ENCODE measurements at regions not wholly inside any gene's neighbourhood (a gene's known extent, or its start where the extent isn't known, plus 50 kb on each side); places are given as distances from the start of the nearest gene placed in this dataset.
A peak's percentile ranks its signal among the peaks of the same experiment; 100 is the strongest.

DNA sequence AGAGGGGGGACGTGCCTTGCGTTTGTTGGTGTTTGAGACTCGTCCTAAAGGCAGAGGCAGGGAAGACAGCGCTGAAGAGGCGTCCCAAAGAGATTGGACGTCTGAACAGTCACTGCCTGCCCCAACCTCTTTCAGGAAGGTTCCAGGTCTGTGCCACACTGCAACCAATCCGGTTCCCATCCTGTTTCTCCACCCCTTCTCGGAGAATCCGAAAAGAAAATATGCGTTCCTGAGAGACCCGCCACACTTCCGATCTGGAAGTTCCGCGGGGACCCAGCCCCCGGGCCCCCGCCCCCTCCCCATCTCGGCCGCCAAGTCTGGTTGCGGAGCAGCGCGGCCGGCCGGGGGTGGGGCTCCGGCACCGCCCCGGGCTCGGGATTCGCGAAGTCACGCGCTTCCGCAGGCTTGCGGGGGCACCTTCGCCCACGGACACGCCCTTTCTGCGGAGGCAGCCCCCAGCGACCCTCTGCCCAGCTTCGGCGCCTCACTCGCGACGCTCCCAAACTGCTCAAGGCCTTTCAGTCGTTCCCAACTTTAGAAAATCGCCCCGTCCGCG is 124.5 kb upstream of the DPYD start:
- no peaks in the 10 kb centered on the region for H3K9me2 ChIP-seq (ENCODE audit: insufficient read depth, low read length)
- H2AFZ ChIP-seq (ENCODE audit: low read depth, low read length) = no peak overlapping the region
- H4K20me1 ChIP-seq (ENCODE audit: insufficient read depth) = no peaks in the 10 kb centered on the region
- H3K27me3 ChIP-seq (ENCODE audit: insufficient read depth, low read depth, low read length) = peaks cover 12% of the 10 kb centered on the region
- peak overlapping the region; percentile 72 for H3K4me3 ChIP-seq (ENCODE audit: low read length)
- no peaks in the 10 kb centered on the region for H3F3A ChIP-seq (ENCODE audit: insufficient read depth, low read length, poor library complexity, severe bottlenecking)
- H3K79me2 ChIP-seq (replicated peaks; ENCODE audit: insufficient read depth, low read length) = peaks cover 48% of the 10 kb centered on the region
- TF ChIP-seq TAF1 (IDR thresholded peaks at IDR 0.05; ENCODE audit: low read depth) = no peak
- peak; percentile 13 for TF ChIP-seq POLR2AphosphoS5 (IDR thresholded peaks at IDR 0.05)
- no peaks in the 10 kb centered on the region for H3K36me3 ChIP-seq (ENCODE audit: insufficient read depth, low read length)
- H3K9me3 ChIP-seq (ENCODE audit: low read length) = no peaks in the 10 kb centered on the region
- peak overlapping the region; percentile 80 for H3K4me2 ChIP-seq (ENCODE audit: low read length)
- peak overlapping the region; percentile 25 for H3K27ac ChIP-seq (ENCODE audit: low read length)
- H3K9ac ChIP-seq (ENCODE audit: low read length) = peak overlapping the region; percentile 77

DNA sequence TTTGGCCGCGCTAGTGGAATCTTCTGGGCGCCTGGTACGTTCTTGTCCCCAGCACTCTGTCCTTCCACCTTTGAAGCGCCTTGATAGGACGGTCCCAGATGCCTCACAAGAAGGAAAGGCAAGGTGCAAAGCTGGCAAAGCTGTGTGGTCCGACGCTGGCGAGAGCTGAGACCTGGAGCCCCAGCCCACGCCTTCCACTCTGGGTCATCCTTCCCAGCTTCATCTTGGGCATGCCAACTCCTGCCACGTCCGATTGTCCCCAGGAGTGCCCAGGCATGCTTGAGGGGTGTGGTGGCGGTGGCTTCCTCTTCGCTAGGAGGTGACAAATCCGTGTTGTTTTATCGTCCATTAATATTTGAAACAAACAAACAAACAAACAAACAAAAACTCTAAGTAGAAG is 123.9 kb upstream of the DPYD start:
- no peak overlapping the region for H3K27ac ChIP-seq (ENCODE audit: low read length)
- no peaks in the 10 kb centered on the region for H3F3A ChIP-seq (ENCODE audit: insufficient read depth, low read length, poor library complexity, severe bottlenecking)
- H3K4me3 ChIP-seq (ENCODE audit: low read length) = peak overlapping the region; percentile 72
- peaks cover 48% of the 10 kb centered on the region for H3K79me2 ChIP-seq (replicated peaks; ENCODE audit: insufficient read depth, low read length)
- H2AFZ ChIP-seq (ENCODE audit: low read depth, low read length) = no peak overlapping the region
- peak overlapping the region; percentile 80 for H3K4me2 ChIP-seq (ENCODE audit: low read length)
- no peaks in the 10 kb centered on the region for H3K9me2 ChIP-seq (ENCODE audit: insufficient read depth, low read length)
- TF ChIP-seq, protein P1, sequence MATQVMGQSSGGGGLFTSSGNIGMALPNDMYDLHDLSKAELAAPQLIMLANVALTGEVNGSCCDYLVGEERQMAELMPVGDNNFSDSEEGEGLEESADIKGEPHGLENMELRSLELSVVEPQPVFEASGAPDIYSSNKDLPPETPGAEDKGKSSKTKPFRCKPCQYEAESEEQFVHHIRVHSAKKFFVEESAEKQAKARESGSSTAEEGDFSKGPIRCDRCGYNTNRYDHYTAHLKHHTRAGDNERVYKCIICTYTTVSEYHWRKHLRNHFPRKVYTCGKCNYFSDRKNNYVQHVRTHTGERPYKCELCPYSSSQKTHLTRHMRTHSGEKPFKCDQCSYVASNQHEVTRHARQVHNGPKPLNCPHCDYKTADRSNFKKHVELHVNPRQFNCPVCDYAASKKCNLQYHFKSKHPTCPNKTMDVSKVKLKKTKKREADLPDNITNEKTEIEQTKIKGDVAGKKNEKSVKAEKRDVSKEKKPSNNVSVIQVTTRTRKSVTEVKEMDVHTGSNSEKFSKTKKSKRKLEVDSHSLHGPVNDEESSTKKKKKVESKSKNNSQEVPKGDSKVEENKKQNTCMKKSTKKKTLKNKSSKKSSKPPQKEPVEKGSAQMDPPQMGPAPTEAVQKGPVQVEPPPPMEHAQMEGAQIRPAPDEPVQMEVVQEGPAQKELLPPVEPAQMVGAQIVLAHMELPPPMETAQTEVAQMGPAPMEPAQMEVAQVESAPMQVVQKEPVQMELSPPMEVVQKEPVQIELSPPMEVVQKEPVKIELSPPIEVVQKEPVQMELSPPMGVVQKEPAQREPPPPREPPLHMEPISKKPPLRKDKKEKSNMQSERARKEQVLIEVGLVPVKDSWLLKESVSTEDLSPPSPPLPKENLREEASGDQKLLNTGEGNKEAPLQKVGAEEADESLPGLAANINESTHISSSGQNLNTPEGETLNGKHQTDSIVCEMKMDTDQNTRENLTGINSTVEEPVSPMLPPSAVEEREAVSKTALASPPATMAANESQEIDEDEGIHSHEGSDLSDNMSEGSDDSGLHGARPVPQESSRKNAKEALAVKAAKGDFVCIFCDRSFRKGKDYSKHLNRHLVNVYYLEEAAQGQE (IDR thresholded peaks at IDR 0.05; ENCODE audit: borderline replicate concordance) = no peak
- TF ChIP-seq EP300 (conservative IDR thresholded peaks at IDR 0.05; ENCODE audit: poor library complexity, severe bottlenecking) = no peak
- TF ChIP-seq POLR2AphosphoS5 (IDR thresholded peaks at IDR 0.05) = no peak
- TF ChIP-seq MXI1 (conservative IDR thresholded peaks at IDR 0.05; ENCODE audit: poor library complexity, severe bottlenecking) = no peak
- TF ChIP-seq SMC3 (conservative IDR thresholded peaks at IDR 0.05; ENCODE audit: poor library complexity) = no peak
- TF ChIP-seq RAD21 (conservative IDR thresholded peaks at IDR 0.05) = no peak
- no peak for TF ChIP-seq TAF1 (IDR thresholded peaks at IDR 0.05; ENCODE audit: low read depth)
- H4K20me1 ChIP-seq (ENCODE audit: insufficient read depth) = no peaks in the 10 kb centered on the region
- no peaks in the 10 kb centered on the region for H3K9me3 ChIP-seq (ENCODE audit: low read length)
- no peaks in the 10 kb centered on the region for H3K36me3 ChIP-seq (ENCODE audit: insufficient read depth, low read length)
- H3K27me3 ChIP-seq (ENCODE audit: insufficient read depth, low read depth, low read length) = peaks cover 12% of the 10 kb centered on the region
- H3K9ac ChIP-seq (ENCODE audit: low read length) = peak overlapping the region; percentile 77

DNA sequence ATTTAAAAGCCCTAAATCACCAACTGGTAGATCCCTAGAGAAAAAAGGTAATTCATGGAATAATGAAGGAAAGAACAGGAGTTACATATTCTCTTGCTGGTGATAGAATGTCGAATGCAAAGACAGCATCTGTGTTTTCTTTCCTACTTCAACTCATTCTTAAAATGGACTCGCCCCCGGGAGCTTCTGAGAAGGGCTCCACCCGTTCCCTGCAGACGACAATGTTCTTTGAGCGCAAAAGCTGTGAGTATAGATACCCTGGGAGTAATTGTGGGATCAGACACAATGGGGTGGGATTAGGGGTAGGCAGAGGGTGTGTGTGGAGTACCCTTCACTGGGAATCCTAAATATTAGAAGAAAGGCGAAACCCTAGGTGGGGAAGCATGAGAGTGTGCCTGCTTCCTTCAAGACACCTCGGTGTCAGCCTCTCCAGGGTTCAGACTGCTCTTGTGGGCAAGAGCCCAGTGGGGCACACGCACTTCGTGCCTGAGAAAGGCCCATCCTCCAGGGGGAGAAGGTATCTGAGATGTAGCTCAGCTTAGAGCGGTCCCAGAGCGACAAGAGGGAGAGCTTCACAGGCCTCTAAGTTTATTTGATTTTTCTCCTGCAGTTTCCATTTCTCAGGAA is 123.3 kb upstream of the DPYD start:
- Histone ChIP-seq H2AFZ (ENCODE audit: low read depth, low read length) (no peak overlapping the region), H3K9ac (ENCODE audit: low read length) (no peak overlapping the region), H3K27me3 (ENCODE audit: insufficient read depth, low read depth, low read length) (peaks cover 12% of the 10 kb centered on the region)

More for the DNA sequence above, 123.3 kb upstream of the DPYD start:
- Histone ChIP-seq H3K9me2 (ENCODE audit: insufficient read depth, low read length) (no peaks in the 10 kb centered on the region), H3F3A (ENCODE audit: insufficient read depth, low read length, poor library complexity, severe bottlenecking) (no peaks in the 10 kb centered on the region), H3K9me3 (ENCODE audit: low read length) (no peaks in the 10 kb centered on the region), H3K79me2 (replicated peaks; ENCODE audit: insufficient read depth, low read length) (peaks cover 49% of the 10 kb centered on the region), H3K36me3 (ENCODE audit: insufficient read depth, low read length) (no peaks in the 10 kb centered on the region), H4K20me1 (ENCODE audit: insufficient read depth) (no peaks in the 10 kb centered on the region), H3K27ac (ENCODE audit: low read length) (no peak overlapping the region), H3K4me3 (ENCODE audit: low read length) (peak overlapping the region; percentile 72), H3K4me2 (ENCODE audit: low read length) (peak overlapping the region; percentile 9)
- TF ChIP-seq POLR2AphosphoS5 (IDR thresholded peaks at IDR 0.05) (no peak), EZH2 (IDR thresholded peaks at IDR 0.05; ENCODE audit: borderline replicate concordance, insufficient read depth, low read length, poor library complexity, severe bottlenecking) (no peak)
